NCI-H128 (cell line): ENCODE measurements at regions not wholly inside any gene's neighbourhood (a gene's known extent, or its start where the extent isn't known, plus 50 kb on each side); places are given as distances from the start of the nearest gene placed in this dataset.

Experiments used
- DNase-seq: peaks from one replicate; lab custom pipeline; 2025; ENCODE audit not compliant: unreplicated experiment; lab: John Stamatoyannopoulos, UW

GRCh38 chr6:25035512-25036435 is 100.0 kb upstream of the RIPOR2 start:
- no peak for DNase-seq

GRCh38 chr6:25036461-25036860 is 100.7 kb upstream of the RIPOR2 start:
- DNase-seq, result no peak

- DNase-seq, result no peak
Measured at GRCh38 chr6:25038300-25038699, 102.5 kb upstream of the RIPOR2 start.

DNA sequence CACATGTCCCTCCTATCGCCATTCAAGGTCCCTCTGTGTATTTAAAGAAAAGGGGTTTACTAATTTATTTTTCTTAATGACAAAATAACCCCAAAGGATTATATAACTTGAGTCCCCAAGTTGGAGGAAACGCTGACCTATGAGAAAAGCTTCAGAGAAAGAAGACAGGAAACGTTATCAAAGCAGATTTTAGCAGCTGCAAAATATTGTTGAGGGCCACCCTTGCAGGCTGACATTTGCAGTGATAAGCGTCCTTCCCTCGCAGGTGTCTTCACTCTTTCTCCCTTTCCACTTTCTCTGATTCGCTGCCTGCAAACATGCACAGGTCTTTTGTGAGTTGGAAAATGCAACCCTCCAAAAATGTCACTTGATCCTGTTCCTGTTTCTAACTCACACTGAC is 103.2 kb upstream of the RIPOR2 start:
- DNase-seq, result no peak

DNA sequence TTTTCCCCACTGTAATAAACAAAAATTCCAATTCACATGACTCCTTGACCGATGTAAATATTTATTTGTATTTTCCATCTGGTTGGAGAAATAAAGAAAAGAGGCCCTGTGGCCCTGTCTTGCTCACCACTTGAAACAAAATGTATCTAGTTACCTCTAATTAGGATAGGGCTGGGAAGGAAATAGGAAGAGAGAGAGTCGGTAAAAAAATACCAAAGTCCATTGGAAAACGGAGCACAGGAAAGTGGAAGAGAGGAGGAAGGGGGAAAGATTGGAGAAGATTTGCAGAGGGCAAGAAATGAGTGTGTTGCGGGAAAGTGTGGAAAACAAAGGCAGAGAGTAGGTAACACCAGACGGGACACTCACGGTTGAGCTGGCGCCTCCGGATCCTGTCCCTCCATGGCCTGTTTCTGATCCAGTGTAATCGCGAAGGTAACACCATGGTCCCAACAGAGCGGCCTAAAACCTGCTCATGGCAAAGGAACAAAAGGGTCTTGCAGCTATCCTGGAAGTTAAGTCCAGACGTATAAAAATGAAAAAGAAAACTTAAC is 105.8 kb upstream of the RIPOR2 start:
- no peak for DNase-seq

- no peak for DNase-seq
Measured at GRCh38 chr6:25042036-25042521, 106.3 kb upstream of the RIPOR2 start.

- no peak for DNase-seq
Measured at GRCh38 chr6:25042536-25042935, 106.8 kb upstream of the RIPOR2 start.

DNA sequence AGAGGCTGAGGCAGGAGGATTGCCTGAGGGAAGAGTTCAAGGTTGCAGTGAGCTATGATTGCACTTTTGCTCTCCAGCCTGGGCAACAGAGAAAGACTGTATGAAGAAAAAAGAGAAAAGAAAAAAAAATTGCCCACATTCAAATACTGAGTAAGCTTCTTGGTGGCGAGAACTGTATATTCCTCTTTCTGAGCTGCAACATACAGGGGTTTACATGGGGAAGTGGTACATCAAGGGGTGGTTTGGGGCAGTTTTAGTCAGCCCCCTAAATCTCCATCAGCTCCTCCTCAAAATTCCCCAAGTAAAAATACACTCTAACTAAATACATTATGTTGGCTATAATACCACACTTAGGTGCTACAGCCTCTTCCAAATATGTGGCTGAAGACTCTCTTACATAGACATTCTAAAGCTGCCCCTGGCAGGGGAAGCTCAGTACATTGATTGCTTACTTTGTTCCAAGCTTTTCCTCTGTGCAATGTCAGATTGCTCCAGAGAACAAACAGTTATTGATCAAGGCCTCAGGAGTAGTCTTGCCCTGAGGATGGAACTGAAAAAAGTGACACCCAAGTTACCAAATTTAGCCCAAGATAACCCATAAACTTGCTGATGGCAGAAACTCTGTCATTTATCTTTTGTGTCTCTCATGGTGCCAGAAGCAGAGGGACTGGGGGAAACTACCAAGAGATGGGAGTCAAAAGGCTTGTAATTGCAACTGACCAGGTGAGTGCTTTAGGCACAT is 107.4 kb upstream of the RIPOR2 start:
- no peak for DNase-seq

GRCh38 chr6:25043892-25044291 is 108.1 kb upstream of the RIPOR2 start:
- no peak for DNase-seq

- no peak for DNase-seq
Measured at GRCh38 chr6:25046942-25047341, 111.2 kb upstream of the RIPOR2 start.

DNA sequence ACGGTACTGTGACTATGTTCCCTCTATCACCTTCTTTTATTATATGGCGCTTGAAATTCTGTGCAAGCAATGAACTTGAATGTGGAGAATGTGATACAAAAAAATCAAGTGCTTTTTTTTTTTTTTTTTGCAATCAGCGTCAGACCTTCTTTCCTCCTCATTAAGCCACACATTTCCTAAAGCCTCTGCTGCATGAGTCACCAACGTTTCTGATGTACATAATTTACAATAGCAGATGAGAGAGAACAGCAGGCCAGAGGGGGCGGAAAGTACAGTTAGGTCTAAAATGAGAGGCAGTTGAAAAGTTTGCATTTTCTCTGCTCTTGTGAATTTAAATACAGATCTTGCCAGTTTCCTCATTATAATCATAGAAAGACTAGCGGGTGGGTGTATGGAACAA is 114.6 kb upstream of the RIPOR2 start:
- no peak for DNase-seq

DNA sequence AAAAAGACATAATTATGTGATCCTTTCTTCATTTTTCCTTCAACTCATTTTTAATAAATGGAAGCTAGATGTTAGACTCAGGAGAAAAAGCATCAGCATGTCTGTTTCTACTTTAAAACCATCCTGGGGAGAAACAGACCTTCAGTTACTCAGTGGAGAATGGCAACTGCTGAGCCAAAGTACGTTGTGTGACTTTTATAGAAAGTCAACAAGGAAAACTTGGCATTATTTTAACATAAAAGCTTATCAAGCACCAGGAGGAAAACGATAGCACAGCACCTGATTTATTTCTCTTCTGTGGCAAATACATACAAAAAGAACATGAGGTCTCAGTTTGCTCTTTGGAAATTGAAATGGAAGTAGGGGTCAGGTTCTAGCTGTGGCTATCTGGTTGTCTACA is 115.3 kb upstream of the RIPOR2 start:
- no peak for DNase-seq

DNA sequence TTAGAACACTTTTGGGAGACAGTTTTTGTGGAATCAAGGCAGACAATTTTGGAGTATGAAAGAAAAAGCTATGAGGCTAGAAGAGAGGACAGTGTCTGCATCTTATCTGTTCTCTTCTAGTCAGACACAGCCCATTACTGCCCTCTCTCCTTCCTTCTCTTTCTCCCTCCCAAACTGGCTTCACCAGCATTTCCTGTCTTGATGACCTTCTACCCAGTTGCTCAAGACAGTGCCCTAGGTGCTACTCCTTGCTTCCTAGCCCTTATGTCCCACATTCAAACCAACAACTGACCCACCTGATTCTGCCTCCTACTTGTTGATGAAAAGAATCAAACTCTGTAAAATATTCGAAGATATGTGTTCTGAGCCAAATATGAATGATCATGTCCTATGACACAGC is 116.4 kb upstream of the RIPOR2 start:
- no peak for DNase-seq

GRCh38 chr6:25053875-25054371 is 118.2 kb upstream of the RIPOR2 start:
- no peak for DNase-seq

GRCh38 chr6:25054469-25054868 is 118.7 kb upstream of the RIPOR2 start:
- DNase-seq, result no peak

GRCh38 chr6:25056130-25056529 is 120.4 kb upstream of the RIPOR2 start:
- DNase-seq, result no peak

- no peak for DNase-seq
Measured at GRCh38 chr6:25057111-25057905, 121.5 kb upstream of the RIPOR2 start.

GRCh38 chr6:25058441-25058840 is 122.7 kb upstream of the RIPOR2 start:
- no peak for DNase-seq

DNA sequence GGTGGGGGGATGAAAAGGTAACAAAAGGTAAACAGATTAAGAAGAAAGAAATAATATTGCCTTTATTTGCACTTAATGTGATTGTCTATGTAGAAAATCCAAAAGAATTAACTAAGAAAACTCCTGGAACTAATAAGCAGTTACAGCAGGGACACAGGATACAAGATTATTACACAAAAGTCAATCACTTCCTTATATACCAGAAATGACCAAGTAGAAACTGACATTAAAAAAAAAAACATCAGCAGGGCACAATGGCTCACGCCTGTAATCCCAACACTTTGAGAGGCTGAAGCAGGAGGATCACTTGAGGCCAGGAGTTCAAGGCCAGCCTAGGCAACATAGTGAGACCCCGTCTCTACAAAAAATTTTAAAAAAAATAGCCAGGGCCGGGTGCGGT is 123.2 kb upstream of the RIPOR2 start:
- no peak for DNase-seq

- DNase-seq, result no peak
Measured at GRCh38 chr6:25060522-25060921, 124.8 kb upstream of the RIPOR2 start.
